OCI-LY3 (cell line): ENCODE measurements at regions not wholly inside any gene's neighbourhood (a gene's known extent, or its start where the extent isn't known, plus 50 kb on each side); places are given as distances from the start of the nearest gene placed in this dataset.
"Not testable (repeated sequence)": the region's sequence is repeated elsewhere in the genome, so short reads cannot be mapped to it uniquely, and the experiment has no call there.

Experiments used
- H2AFZ ChIP-seq: fragments of 200-600, 300-600 bp; shearing (Covaris generic); 2 replicates; pipeline ENCODE4 v1.6.0; 2014; ENCODE audit warnings: antibody characterized with exemption, low read depth, low read length
- H3K27ac ChIP-seq: fragments of 200-600, 300-600 bp; sonication (generic); 2 replicates; pipeline ENCODE4 v1.5.1; 2014; ENCODE audit warnings: mild to moderate bottlenecking, low read length, moderate library complexity, mixed read lengths
- H3K27me3 ChIP-seq: fragments of 200-600, 300-600 bp; sonication (generic); 2 replicates; pipeline ENCODE4 v1.6.1; 2014; ENCODE audit warnings: low read depth, low read length, mixed read lengths
- H3K36me3 ChIP-seq: fragments of 200-600, 300-600 bp; sonication (generic); replicated peaks from 2 replicates; pipeline ENCODE3; 2014; ENCODE audit warnings: low read depth, low read length, mixed read lengths
- H3K4me1 ChIP-seq: fragments of 300-600, 200-600 bp; sonication (generic); 2 replicates; pipeline ENCODE4 v1.6.1; 2014; ENCODE audit warnings: low read length, mixed read lengths
- H3K4me2 ChIP-seq: fragments of 200-600, 300-600 bp; sonication (generic); 2 replicates; pipeline ENCODE4 v1.6.1; 2014; ENCODE audit warnings: low read length, mixed read lengths
- H3K4me3 ChIP-seq: fragments of 300-600, 200-600 bp; sonication (generic); 2 replicates; pipeline ENCODE4 v1.5.1; 2014; ENCODE audit warnings: antibody characterized with exemption, mild to moderate bottlenecking, low read length, moderate library complexity
- H3K79me2 ChIP-seq: fragments of 300-600, 200-600 bp; shearing (Covaris generic); 2 replicates; pipeline ENCODE4 v1.6.1; 2014; ENCODE audit warnings: mild to moderate bottlenecking, low read length, mixed read lengths
- H3K9ac ChIP-seq: fragments of 300-600, 200-600 bp; shearing (Covaris generic); 2 replicates; pipeline ENCODE4 v1.6.0; 2014; ENCODE audit warnings: mild to moderate bottlenecking, low read length, moderate library complexity
- H3K9me3 ChIP-seq: fragments of 200-600, 300-600 bp; shearing (Covaris generic); 2 replicates; pipeline ENCODE4 v1.6.1; 2014; ENCODE audit warnings: low read length, mixed read lengths; ENCODE audit not compliant: insufficient read depth
- H4K20me1 ChIP-seq: fragments of 200-600, 300-600 bp; sonication (generic); 2 replicates; pipeline ENCODE4 v1.6.1; 2016; ENCODE audit warnings: low read length, mixed read lengths; ENCODE audit not compliant: insufficient read depth
- CTCF ChIP-seq: fragments of 200-600, 300-600 bp; sonication (generic); IDR thresholded peaks from 2 replicates; pipeline ENCODE4 v1.5.1; 2014; ENCODE audit warnings: antibody characterized with exemption, low read length, low read depth
- EZH2phosphoT487 ChIP-seq: fragments of 200-600 bp; shearing (Covaris generic); IDR thresholded peaks from 2 replicates; pipeline ENCODE4 v1.6.1; 2018; ENCODE audit warnings: antibody characterized with exemption, mixed run types, low read depth

- Histone ChIP-seq H3K9ac (no peak overlapping the region), H3K4me3 (no peak overlapping the region), H3K27ac (no peak overlapping the region), H3K4me2 (no peak overlapping the region), H3K27me3 (no peaks in the 10 kb centered on the region), H3K9me3 (no peaks in the 10 kb centered on the region), H3K36me3 (no peaks in the 10 kb centered on the region), H4K20me1 (no peaks in the 10 kb centered on the region), H2AFZ (no peak overlapping the region), H3K4me1 (no peaks in the 10 kb centered on the region), H3K79me2 (no peaks in the 10 kb centered on the region)
- TF ChIP-seq EZH2phosphoT487 = no peak
- no peak for TF ChIP-seq CTCF
Observed at GRCh38 chr1:172795741-172796140, 136.8 kb downstream of the FASLG start.

- not testable (repeated sequence) for H3K9ac ChIP-seq, H2AFZ ChIP-seq, H3K27me3 ChIP-seq, H3K4me3 ChIP-seq, H3K9me3 ChIP-seq, H3K36me3 ChIP-seq, H4K20me1 ChIP-seq, H3K4me2 ChIP-seq, H3K27ac ChIP-seq, H3K4me1 ChIP-seq, H3K79me2 ChIP-seq
Observed at GRCh38 chr1:172799804-172800203, 140.9 kb downstream of the FASLG start.

GRCh38 chr1:172801771-172802322 is 142.9 kb downstream of the FASLG start:
- no peaks in the 10 kb centered on the region for H3K36me3 ChIP-seq
- H3K27ac ChIP-seq = no peak overlapping the region
- H4K20me1 ChIP-seq = no peaks in the 10 kb centered on the region
- H3K79me2 ChIP-seq = no peaks in the 10 kb centered on the region
- H3K4me1 ChIP-seq = no peaks in the 10 kb centered on the region
- no peak overlapping the region for H3K9ac ChIP-seq
- peak overlapping the region; percentile 63; the same call in 1 of the 2 replicates for H2AFZ ChIP-seq
- no peak overlapping the region for H3K4me3 ChIP-seq
- H3K4me2 ChIP-seq = no peak overlapping the region
- no peak for TF ChIP-seq CTCF
- TF ChIP-seq EZH2phosphoT487 = no peak
- no peaks in the 10 kb centered on the region for H3K27me3 ChIP-seq
- peaks cover 5% of the 10 kb centered on the region; the same call in 1 of the 2 replicates for H3K9me3 ChIP-seq

- Histone ChIP-seq H3K27me3 (no peaks in the 10 kb centered on the region), H3K27ac (no peak overlapping the region; the same call in 1 of the 2 replicates), H3K79me2 (no peaks in the 10 kb centered on the region), H3K9me3 (peaks cover 26% of the 10 kb centered on the region; the same call in 1 of the 2 replicates), H3K36me3 (peaks cover 35% of the 10 kb centered on the region), H2AFZ (no peak overlapping the region), H4K20me1 (no peaks in the 10 kb centered on the region), H3K4me1 (peaks cover 43% of the 10 kb centered on the region), H3K4me3 (no peak overlapping the region), H3K9ac (no peak overlapping the region), H3K4me2 (peak overlapping the region; percentile 23)
- no peak for TF ChIP-seq CTCF
Observed at GRCh38 chr1:172809750-172810149, 150.8 kb downstream of the FASLG start.
